ENCODE measurements at regions not wholly inside any gene's neighbourhood (a gene's known extent, or its start where the extent isn't known, plus 50 kb on each side); places are given as distances from the start of the nearest gene placed in this dataset.

DNA sequence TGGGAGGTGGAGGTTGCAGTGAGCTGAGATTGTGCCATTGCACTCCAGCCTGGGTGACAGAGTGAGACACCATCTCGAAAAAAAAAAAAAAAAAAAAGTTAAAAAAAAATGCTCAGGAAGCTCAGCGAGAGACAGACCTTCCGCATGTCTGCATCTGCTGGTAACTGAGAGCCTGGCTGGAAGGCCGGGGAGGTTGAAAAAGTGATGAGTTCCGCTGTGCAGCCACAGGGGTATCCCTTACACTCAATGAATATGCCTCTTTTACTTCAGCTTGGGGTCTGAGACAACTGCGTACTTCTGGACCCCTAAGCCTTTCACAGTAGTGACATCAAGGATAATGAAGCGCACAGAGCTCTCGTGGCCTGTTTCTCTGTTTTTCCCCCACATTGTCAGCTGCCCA lies 179.9 kb upstream of the KLF4 start:
- Histone ChIP-seq H3K36me3 (ENCODE audit: control insufficient read depth, insufficient read depth, low read length) (no peaks in the 10 kb centered on the region), H3K9me3 (ENCODE audit: control insufficient read depth, insufficient read depth, low read length) (no peaks in the 10 kb centered on the region), H3K18ac (ENCODE audit: low read depth, low read length) (no peak overlapping the region), H2AFZ (replicated peaks; ENCODE audit: low read length, poor library complexity) (no peak overlapping the region), H3K23ac (ENCODE audit: low read depth, low read length) (no peak overlapping the region), H3K9ac (ENCODE audit: low read depth, low read length) (no peak overlapping the region), H4K8ac (ENCODE audit: low read depth in 2 of 2, low read length in 2 of 2) (no peak overlapping the region), H3K4ac (ENCODE audit: low read depth, low read length) (no peak overlapping the region), H2AK9ac (replicated peaks; ENCODE audit: low read depth, low read length, poor library complexity) (no peak overlapping the region), H3K4me3 (ENCODE audit: insufficient read depth, low read depth, low read length) (no peak overlapping the region), H3K56ac (ENCODE audit: extremely low read depth, insufficient read depth, low read length) (no peak overlapping the region), H2BK20ac (ENCODE audit: low read depth, low read length) (no peak overlapping the region), H4K91ac (ENCODE audit: insufficient read depth, low read depth, low read length) (no peak overlapping the region), H3K9me1 (ENCODE audit: insufficient read depth, low read length) (no peaks in the 10 kb centered on the region), H4K20me1 (ENCODE audit: insufficient read depth, low read length) (no peaks in the 10 kb centered on the region), H3K4me1 (ENCODE audit: control insufficient read depth, insufficient read depth, low read length) (no peaks in the 10 kb centered on the region), H2AK5ac (ENCODE audit: low read depth, low read length) (no peak overlapping the region), H2BK120ac (ENCODE audit: low read depth, low read length) (no peak overlapping the region), H4K5ac (ENCODE audit: low read depth, low read length) (no peak overlapping the region), H3K27ac (ENCODE audit: insufficient read depth, low read length) (no peak overlapping the region), H3K79me1 (ENCODE audit: low read depth in 1 of 2, low read length in 2 of 2) (no peaks in the 10 kb centered on the region), H3K14ac (replicated peaks; ENCODE audit: low read depth, low read length) (no peak overlapping the region), H3K4me2 (ENCODE audit: low read depth, low read length) (no peak overlapping the region), H2BK15ac (ENCODE audit: low read depth, low read length) (no peak overlapping the region), H3K27me3 (ENCODE audit: control insufficient read depth, insufficient read depth, low read length) (peaks cover 2% of the 10 kb centered on the region; the same call in 1 of the 2 replicates), H2BK5ac (ENCODE audit: low read depth, low read length, poor library complexity, severe bottlenecking) (no peak overlapping the region)
- TF ChIP-seq CHD1 (IDR thresholded peaks at IDR 0.05; ENCODE audit: low read depth, low read length) (no peak), RAD21 (IDR thresholded peaks at IDR 0.05; ENCODE audit: low read length) (no peak), FOS (IDR thresholded peaks at IDR 0.05; ENCODE audit: low read depth, low read length) (no peak), MXI1 (IDR thresholded peaks at IDR 0.05; ENCODE audit: borderline replicate concordance, low read depth, low read length) (no peak), POLR2A (IDR thresholded peaks at IDR 0.05; ENCODE audit: low read depth, low read length) (no peak)
- TF ChIP-seq, protein P1, sequence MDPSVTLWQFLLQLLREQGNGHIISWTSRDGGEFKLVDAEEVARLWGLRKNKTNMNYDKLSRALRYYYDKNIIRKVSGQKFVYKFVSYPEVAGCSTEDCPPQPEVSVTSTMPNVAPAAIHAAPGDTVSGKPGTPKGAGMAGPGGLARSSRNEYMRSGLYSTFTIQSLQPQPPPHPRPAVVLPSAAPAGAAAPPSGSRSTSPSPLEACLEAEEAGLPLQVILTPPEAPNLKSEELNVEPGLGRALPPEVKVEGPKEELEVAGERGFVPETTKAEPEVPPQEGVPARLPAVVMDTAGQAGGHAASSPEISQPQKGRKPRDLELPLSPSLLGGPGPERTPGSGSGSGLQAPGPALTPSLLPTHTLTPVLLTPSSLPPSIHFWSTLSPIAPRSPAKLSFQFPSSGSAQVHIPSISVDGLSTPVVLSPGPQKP (IDR thresholded peaks at IDR 0.05; ENCODE audit: borderline replicate concordance, low read depth, low read length), result no peak
- WGBS, 2 experiments (ENCODE audit: extremely low coverage in 2 of 2, insufficient read length in 1 of 2), result 63% methylated on average over 2 of the region's 8 CpGs; no CpG with 5 or more reads in 1 of the 2 experiments
- intact Hi-C loops (cut with micrococcal nuclease), result no loop called here
- ATAC-seq (ENCODE audit: low read depth) (no peak), DNase-seq (no peak)
- dilution Hi-C loops (cut with HindIII; ENCODE audit: low sequenced_read_pairs, unreplicated experiment), result no loop called here
- in situ Hi-C loops (cut with MboI; ENCODE audit: low sequenced_read_pairs), result no loop called here
- ChIA-PET POLR2A (ENCODE audit: unreplicated experiment) (no interaction called here), CTCF (no interaction called here)
- BruUV-seq (replicated peaks), result no TSS peak
